ENCODE measurements at regions not wholly inside any gene's neighbourhood (a gene's known extent, or its start where the extent isn't known, plus 50 kb on each side); places are given as distances from the start of the nearest gene placed in this dataset.
"Not testable (repeated sequence)": the region's sequence is repeated elsewhere in the genome, so short reads cannot be mapped to it uniquely, and the experiment has no call there.

DNA sequence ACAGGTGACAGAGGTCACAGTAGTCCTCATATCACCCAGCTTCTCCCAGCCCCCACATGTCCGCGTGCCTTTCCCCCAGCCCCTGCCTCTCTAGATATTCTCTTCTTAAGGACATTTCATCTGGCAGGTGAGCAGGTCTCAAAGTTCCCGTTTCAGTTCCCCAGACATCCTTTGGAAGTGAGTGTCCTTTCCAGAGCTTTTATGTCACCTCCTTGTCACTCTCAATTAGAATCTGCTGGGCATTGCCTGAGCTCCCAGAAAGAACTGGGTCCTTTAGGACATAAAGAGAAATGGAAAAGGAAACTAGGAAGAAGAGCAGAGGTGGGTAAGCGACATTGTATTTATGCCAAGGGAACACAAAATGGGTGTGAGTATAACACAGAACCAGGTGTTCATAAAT lies 66.9 kb upstream of the CEP85L start:
- Histone ChIP-seq H3K9me3 (ENCODE audit: control insufficient read depth in 1 of 2, low read length in 2 of 2) (no peaks in the 10 kb centered on the region), H3K27ac (ENCODE audit: low read length) (no peak overlapping the region), H3K4me1 (ENCODE audit: control insufficient read depth in 1 of 2, insufficient read depth in 2 of 2, low read length in 2 of 2) (no peaks in the 10 kb centered on the region), H3K4me3 (ENCODE audit: low read depth in 1 of 2, low read length in 2 of 2) (no peak overlapping the region), H3K36me3 (ENCODE audit: control insufficient read depth in 1 of 2, insufficient read depth in 2 of 2, low read length in 2 of 2) (no peaks in the 10 kb centered on the region), H3K27me3 (ENCODE audit: low read depth, low read length) (no peaks in the 10 kb centered on the region)

DNA sequence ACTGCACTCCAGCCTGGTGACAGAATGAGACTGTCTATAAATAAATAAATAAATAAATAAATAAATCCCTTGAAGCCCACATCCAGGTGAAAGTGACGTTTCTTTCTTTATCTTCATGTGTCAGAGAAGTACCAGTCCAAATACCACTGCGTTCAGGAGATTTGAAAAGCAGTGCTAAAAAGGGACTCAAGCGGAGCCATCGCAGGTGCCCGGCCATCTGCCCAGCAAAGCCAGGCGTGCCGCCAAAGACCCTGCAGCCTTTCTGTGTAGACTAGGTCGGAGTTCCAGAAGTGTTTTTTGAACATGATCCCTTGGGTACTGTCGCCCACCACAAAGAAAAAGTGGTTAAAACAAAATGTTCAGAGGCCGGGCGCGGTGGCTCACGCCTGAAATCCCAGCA lies 65.7 kb upstream of the CEP85L start:
- no peak overlapping the region for H3K4me3 ChIP-seq (ENCODE audit: low read depth in 1 of 2, low read length in 2 of 2)
- no peak overlapping the region for H3K27ac ChIP-seq (ENCODE audit: low read length)
- H3K36me3 ChIP-seq (ENCODE audit: control insufficient read depth in 1 of 2, insufficient read depth in 2 of 2, low read length in 2 of 2) = no peaks in the 10 kb centered on the region
- no peaks in the 10 kb centered on the region for H3K27me3 ChIP-seq (ENCODE audit: low read depth, low read length)
- H3K4me1 ChIP-seq (ENCODE audit: control insufficient read depth in 1 of 2, insufficient read depth in 2 of 2, low read length in 2 of 2) = no peaks in the 10 kb centered on the region
- H3K9me3 ChIP-seq (ENCODE audit: control insufficient read depth in 1 of 2, low read length in 2 of 2) = no peaks in the 10 kb centered on the region

DNA sequence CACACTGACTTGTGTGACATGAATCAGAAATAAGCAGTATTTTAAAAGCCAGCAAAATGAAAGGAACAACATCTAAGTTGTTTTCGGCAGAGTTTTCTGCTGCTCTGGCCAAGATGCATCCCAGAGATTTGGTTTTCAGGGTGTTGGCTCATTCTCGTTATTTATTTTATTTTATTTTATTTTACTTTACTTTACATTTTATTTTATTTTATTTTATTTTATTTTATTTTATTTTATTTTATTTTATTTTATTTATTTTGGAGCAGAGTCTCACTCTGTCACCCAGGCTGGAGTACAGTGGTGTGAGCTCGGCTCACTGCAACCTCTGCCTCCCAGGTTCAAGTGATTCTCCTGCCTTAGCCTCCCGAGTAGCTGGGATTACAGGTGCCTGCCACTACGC lies 64.5 kb upstream of the CEP85L start:
- not testable (repeated sequence) for H3K27me3 ChIP-seq (ENCODE audit: low read depth, low read length); H3K36me3 ChIP-seq (ENCODE audit: control insufficient read depth in 1 of 2, insufficient read depth in 2 of 2, low read length in 2 of 2); H3K9me3 ChIP-seq (ENCODE audit: control insufficient read depth in 1 of 2, low read length in 2 of 2); H3K4me3 ChIP-seq (ENCODE audit: low read depth in 1 of 2, low read length in 2 of 2); H3K4me1 ChIP-seq (ENCODE audit: control insufficient read depth in 1 of 2, insufficient read depth in 2 of 2, low read length in 2 of 2); H3K27ac ChIP-seq (ENCODE audit: low read length)

DNA sequence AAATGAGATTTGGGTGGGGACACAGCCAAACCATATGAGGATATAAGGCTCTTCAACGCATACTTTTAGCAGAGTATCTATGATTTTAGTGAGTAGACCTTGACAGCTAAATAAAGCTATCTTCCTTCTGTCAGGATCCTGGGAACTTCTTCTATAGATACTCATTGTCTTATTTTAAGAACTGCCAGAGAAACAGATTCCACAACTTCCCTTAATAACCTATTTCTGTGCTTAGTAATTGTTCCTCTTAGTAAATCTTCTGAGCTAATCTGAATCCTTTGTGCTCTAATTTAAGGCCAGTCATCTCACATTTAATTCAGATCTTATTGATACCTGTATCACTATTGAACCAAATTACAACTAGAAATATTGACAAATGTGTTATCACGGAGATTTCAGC lies 64.0 kb upstream of the CEP85L start:
- H3K9me3 ChIP-seq (ENCODE audit: control insufficient read depth in 1 of 2, low read length in 2 of 2) = no peaks in the 10 kb centered on the region
- H3K4me3 ChIP-seq (ENCODE audit: low read depth in 1 of 2, low read length in 2 of 2) = no peak overlapping the region

DNA sequence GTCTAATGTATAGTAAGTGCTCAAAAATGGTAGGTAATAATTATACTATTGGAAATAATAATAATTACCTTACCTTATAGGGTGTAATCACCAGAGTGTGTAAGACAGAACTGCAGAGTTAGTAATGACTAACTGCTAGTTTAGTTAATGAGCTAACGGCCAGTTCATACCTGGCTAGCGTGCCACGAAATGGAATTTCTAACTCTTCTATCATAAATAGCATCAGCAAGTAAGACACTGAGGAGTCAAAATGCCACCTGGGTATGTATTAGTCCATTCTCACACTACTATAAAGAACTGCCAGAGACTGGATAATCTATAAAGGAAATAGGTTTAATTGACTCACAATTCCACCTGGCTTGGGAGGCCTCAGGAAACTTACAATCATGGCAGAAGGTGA lies 63.4 kb upstream of the CEP85L start:
- H3K27me3 ChIP-seq (ENCODE audit: low read depth, low read length) = no peaks in the 10 kb centered on the region
- H3K4me3 ChIP-seq (ENCODE audit: low read depth in 1 of 2, low read length in 2 of 2) = no peak overlapping the region
- peaks cover 0 to 2% of the 10 kb centered on the region in 2 donors for H3K4me1 ChIP-seq (ENCODE audit: control insufficient read depth in 1 of 2, insufficient read depth in 2 of 2, low read length in 2 of 2)
- no peak overlapping the region for H3K27ac ChIP-seq (ENCODE audit: low read length)
- no peaks in the 10 kb centered on the region for H3K9me3 ChIP-seq (ENCODE audit: control insufficient read depth in 1 of 2, low read length in 2 of 2)
- H3K36me3 ChIP-seq (ENCODE audit: control insufficient read depth in 1 of 2, insufficient read depth in 2 of 2, low read length in 2 of 2) = no peaks in the 10 kb centered on the region

More for the DNA sequence above, 64.0 kb upstream of the CEP85L start:
- H3K27ac ChIP-seq (ENCODE audit: low read length) = no peak overlapping the region
- H3K36me3 ChIP-seq (ENCODE audit: control insufficient read depth in 1 of 2, insufficient read depth in 2 of 2, low read length in 2 of 2) = no peaks in the 10 kb centered on the region
- H3K4me1 ChIP-seq (ENCODE audit: control insufficient read depth in 1 of 2, insufficient read depth in 2 of 2, low read length in 2 of 2) = no peaks in the 10 kb centered on the region
- H3K27me3 ChIP-seq (ENCODE audit: low read depth, low read length) = no peaks in the 10 kb centered on the region

DNA sequence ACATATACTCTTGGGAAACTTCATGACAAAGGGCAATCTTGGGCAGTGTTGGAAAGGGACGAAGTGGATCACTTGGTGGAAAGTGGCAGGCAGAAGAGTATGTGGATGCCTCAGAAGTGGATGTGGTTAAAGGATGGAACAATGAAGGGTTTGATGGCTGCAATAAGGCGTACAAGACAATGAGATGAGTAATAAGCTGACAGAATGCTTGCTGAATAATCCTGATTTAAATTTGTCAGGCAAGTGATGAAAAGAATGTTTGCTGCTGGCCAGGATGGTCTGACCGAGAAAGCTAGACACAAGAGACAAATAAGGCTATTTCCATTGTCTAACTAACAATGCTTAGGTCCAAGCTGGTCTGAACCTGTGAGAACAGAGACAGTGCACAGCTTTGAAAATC lies 61.6 kb upstream of the CEP85L start:
- Histone ChIP-seq H3K4me3 (ENCODE audit: low read depth in 1 of 2, low read length in 2 of 2) (no peak overlapping the region), H3K4me1 (ENCODE audit: control insufficient read depth in 1 of 2, insufficient read depth in 2 of 2, low read length in 2 of 2) (peaks cover 0 to 11% of the 10 kb centered on the region in 2 donors), H3K27me3 (ENCODE audit: low read depth, low read length) (no peaks in the 10 kb centered on the region), H3K36me3 (ENCODE audit: control insufficient read depth in 1 of 2, insufficient read depth in 2 of 2, low read length in 2 of 2) (no peaks in the 10 kb centered on the region), H3K27ac (ENCODE audit: low read length) (no peak overlapping the region), H3K9me3 (ENCODE audit: control insufficient read depth in 1 of 2, low read length in 2 of 2) (no peaks in the 10 kb centered on the region)

DNA sequence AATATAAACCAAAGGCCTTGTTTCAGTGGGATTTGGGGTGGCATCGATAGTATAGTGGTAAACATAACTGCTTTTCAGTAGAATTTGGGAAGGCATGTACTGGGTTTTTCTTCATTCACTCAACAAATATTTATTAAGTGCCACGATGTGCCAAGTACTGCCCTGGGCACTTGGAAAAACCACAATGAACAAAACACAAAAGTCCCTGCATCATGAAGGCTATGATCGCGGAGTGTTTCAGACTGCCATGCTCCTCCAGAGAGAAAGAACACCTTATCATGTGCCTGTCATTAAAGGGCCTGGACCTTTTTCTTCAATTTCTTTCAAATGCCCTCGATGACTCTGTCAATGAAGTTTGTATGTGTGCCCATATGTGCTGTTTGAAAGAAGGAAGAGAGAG lies 59.2 kb upstream of the CEP85L start:
- Histone ChIP-seq H3K27me3 (ENCODE audit: low read depth, low read length) (no peaks in the 10 kb centered on the region), H3K36me3 (ENCODE audit: control insufficient read depth in 1 of 2, insufficient read depth in 2 of 2, low read length in 2 of 2) (no peaks in the 10 kb centered on the region), H3K4me1 (ENCODE audit: control insufficient read depth in 1 of 2, insufficient read depth in 2 of 2, low read length in 2 of 2) (peaks cover 0 to 17% of the 10 kb centered on the region in 2 donors), H3K27ac (ENCODE audit: low read length) (no peak overlapping the region), H3K4me3 (ENCODE audit: low read depth in 1 of 2, low read length in 2 of 2) (no peak overlapping the region), H3K9me3 (ENCODE audit: control insufficient read depth in 1 of 2, low read length in 2 of 2) (no peaks in the 10 kb centered on the region)

DNA sequence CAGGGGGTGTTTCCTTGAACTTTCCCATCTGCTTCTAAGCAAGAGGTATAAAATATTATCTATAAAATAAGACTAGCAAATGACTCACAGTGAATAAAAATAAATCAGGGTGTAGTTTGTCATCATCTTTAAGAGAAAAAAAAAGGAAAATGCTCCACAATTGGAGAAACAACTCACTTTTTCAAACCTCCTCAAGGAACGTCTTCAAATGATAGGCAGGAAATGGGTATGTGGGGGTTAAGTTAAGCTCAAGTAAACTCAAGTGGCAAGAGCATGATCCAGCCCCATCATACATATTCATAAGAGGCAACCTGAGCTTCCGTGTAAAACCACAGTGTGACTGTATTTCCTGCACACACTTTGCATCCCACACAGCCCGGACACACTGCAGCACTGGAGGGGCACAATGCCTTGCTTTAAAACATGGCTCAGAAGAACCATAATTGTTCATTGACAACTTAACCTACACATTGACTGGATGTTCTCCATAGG lies 58.5 kb upstream of the CEP85L start:
- peak overlapping the region; percentile 76 for H3K27ac ChIP-seq (ENCODE audit: low read length)
- H3K4me3 ChIP-seq (ENCODE audit: low read depth in 1 of 2, low read length in 2 of 2) = peak overlapping the region; percentile 36 to 62
- H3K36me3 ChIP-seq (ENCODE audit: control insufficient read depth in 1 of 2, insufficient read depth in 2 of 2, low read length in 2 of 2) = no peaks in the 10 kb centered on the region
- no peaks in the 10 kb centered on the region for H3K9me3 ChIP-seq (ENCODE audit: control insufficient read depth in 1 of 2, low read length in 2 of 2)
- peaks cover 6 to 20% of the 10 kb centered on the region in 2 donors for H3K4me1 ChIP-seq (ENCODE audit: control insufficient read depth in 1 of 2, insufficient read depth in 2 of 2, low read length in 2 of 2)
- H3K27me3 ChIP-seq (ENCODE audit: low read depth, low read length) = no peaks in the 10 kb centered on the region

DNA sequence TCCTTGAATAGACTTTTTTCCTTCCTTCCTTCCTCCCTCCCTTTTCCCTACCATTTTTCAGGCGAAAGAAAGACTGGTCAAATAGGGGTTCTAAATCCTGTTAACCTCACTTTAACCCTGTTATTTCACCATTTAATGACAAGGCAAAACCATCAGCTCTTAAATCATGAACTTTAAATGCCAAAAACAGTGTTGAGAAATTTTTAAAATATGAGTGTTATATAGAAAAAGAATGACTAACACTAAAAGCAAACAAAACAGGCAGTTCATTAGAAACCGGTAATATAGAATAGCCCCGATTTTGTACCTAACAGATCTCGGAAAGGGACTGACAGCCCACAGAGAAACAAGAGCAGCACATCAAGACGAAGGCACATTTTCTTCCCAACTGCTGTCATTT lies 57.4 kb upstream of the CEP85L start:
- Histone ChIP-seq H3K9me3 (ENCODE audit: control insufficient read depth in 1 of 2, low read length in 2 of 2) (no peaks in the 10 kb centered on the region), H3K4me1 (ENCODE audit: control insufficient read depth in 1 of 2, insufficient read depth in 2 of 2, low read length in 2 of 2) (peaks cover 8 to 20% of the 10 kb centered on the region in 2 donors), H3K36me3 (ENCODE audit: control insufficient read depth in 1 of 2, insufficient read depth in 2 of 2, low read length in 2 of 2) (no peaks in the 10 kb centered on the region), H3K27me3 (ENCODE audit: low read depth, low read length) (no peaks in the 10 kb centered on the region), H3K27ac (ENCODE audit: low read length) (peak overlapping the region; percentile 76), H3K4me3 (ENCODE audit: low read depth in 1 of 2, low read length in 2 of 2) (peak overlapping the region; percentile 36 to 62)

DNA sequence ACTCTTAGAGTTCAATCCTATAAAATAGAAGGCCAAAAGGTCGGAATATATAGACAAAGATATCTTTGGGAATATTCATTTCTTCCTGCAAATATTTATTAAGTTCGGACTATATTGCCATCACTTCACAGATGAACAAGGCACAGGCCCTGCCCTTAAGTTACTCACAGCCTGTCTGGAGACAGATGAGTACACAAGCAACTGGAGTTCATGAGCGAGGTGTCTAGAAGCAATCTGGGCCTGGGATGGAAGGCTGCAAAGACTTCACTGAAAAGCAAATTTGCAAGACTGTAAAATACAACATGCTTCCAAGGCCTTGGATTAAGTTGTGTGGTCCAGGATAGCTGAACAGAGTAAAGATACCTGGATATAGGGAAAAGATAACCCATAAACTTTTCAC lies 56.7 kb upstream of the CEP85L start:
- Histone ChIP-seq H3K27ac (ENCODE audit: low read length) (peak overlapping the region; percentile 76), H3K4me1 (ENCODE audit: control insufficient read depth in 1 of 2, insufficient read depth in 2 of 2, low read length in 2 of 2) (peaks cover 8 to 20% of the 10 kb centered on the region in 2 donors), H3K9me3 (ENCODE audit: control insufficient read depth in 1 of 2, low read length in 2 of 2) (no peaks in the 10 kb centered on the region), H3K36me3 (ENCODE audit: control insufficient read depth in 1 of 2, insufficient read depth in 2 of 2, low read length in 2 of 2) (no peaks in the 10 kb centered on the region), H3K4me3 (ENCODE audit: low read depth in 1 of 2, low read length in 2 of 2) (peak overlapping the region in 1 of 2 donors; percentile 4), H3K27me3 (ENCODE audit: low read depth, low read length) (no peaks in the 10 kb centered on the region)

DNA sequence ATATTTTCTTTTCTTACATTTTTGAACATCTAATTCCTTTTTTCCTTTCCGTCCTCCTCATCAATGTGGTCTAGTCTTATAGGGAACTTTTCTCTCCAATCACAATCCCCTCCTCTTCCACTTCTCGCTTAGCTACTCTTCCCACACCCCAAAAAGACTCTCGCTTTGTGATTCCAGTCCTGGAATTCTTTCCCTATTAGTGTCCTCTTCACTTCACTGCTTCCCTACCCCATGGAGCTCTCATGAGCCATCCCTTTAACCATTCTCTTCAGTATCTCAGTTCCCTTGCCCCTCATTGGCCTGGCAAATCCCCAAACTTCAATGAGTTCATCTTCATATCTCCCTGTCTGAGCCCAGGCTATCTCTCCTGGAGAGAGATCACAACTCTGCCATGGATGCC lies 55.3 kb upstream of the CEP85L start:
- Histone ChIP-seq H3K4me3 (ENCODE audit: low read depth in 1 of 2, low read length in 2 of 2) (no peak overlapping the region), H3K36me3 (ENCODE audit: control insufficient read depth in 1 of 2, insufficient read depth in 2 of 2, low read length in 2 of 2) (no peaks in the 10 kb centered on the region), H3K4me1 (ENCODE audit: control insufficient read depth in 1 of 2, insufficient read depth in 2 of 2, low read length in 2 of 2) (peaks cover 8 to 20% of the 10 kb centered on the region in 2 donors), H3K9me3 (ENCODE audit: control insufficient read depth in 1 of 2, low read length in 2 of 2) (no peaks in the 10 kb centered on the region), H3K27ac (ENCODE audit: low read length) (no peak overlapping the region), H3K27me3 (ENCODE audit: low read depth, low read length) (no peaks in the 10 kb centered on the region)

All from muscle layer of duodenum (tissue), 2 donors.